Skeletal muscle tissue (tissue), 3 donors: ENCODE measurements at regions not wholly inside any gene's neighbourhood (a gene's known extent, or its start where the extent isn't known, plus 50 kb on each side); places are given as distances from the start of the nearest gene placed in this dataset.

ENCODE experiments used
- H3K27ac ChIP-seq: one replicate; pipeline ENCODE4 v1.7.0; 2013; ENCODE audit warnings: mild to moderate bottlenecking, low read depth, low read length, inconsistent platforms
- H3K27me3 ChIP-seq, 3 donors: one replicate each; pipeline ENCODE4 v1.7.0; 2013; ENCODE audit warnings: low read length in 3 of 3; ENCODE audit not compliant: control insufficient read depth in 3 of 3, insufficient read depth in 3 of 3
- H3K36me3 ChIP-seq, 3 donors: one replicate each; pipeline ENCODE4 v1.7.0; 2013; ENCODE audit warnings: low read length in 3 of 3; ENCODE audit not compliant: control insufficient read depth in 3 of 3, insufficient read depth in 3 of 3
- H3K4me1 ChIP-seq, 3 donors: one replicate each; pipeline ENCODE4 v1.7.0; 2013; ENCODE audit warnings: low read length in 3 of 3, mild to moderate bottlenecking in 3 of 3; ENCODE audit not compliant: control insufficient read depth in 3 of 3, insufficient read depth in 3 of 3
- H3K4me3 ChIP-seq, 3 donors: one replicate each; pipeline ENCODE4 v1.7.0; 2013; ENCODE audit warnings: low read length in 3 of 3
- H3K9ac ChIP-seq, 3 donors: one replicate each; pipeline ENCODE4 v1.7.0; 2013; ENCODE audit warnings: low read length in 3 of 3, mild to moderate bottlenecking in 3 of 3, moderate library complexity in 2 of 3, low read depth in 1 of 3
- H3K9me3 ChIP-seq, 3 donors: one replicate each; pipeline ENCODE4 v1.7.0; 2013; ENCODE audit warnings: low read length in 3 of 3; ENCODE audit not compliant: control insufficient read depth in 3 of 3
- donor health status: Osteomylitis.

GRCh38 chr3:99253963-99254355, 352.5 kb upstream of the DCBLD2 start:
- Histone ChIP-seq H3K4me3 (no peak overlapping the region), H3K27ac (no peak overlapping the region), H3K9ac (no peak overlapping the region), H3K27me3 (no peaks in the 10 kb centered on the region), H3K9me3 (no peaks in the 10 kb centered on the region), H3K36me3 (no peaks in the 10 kb centered on the region), H3K4me1 (no peaks in the 10 kb centered on the region)

GRCh38 chr3:99250821-99251355, 349.4 kb upstream of the DCBLD2 start:
- H3K4me3 ChIP-seq, result no peak overlapping the region
- H3K27me3 ChIP-seq, result no peaks in the 10 kb centered on the region
- H3K36me3 ChIP-seq, result no peaks in the 10 kb centered on the region
- H3K27ac ChIP-seq, result no peak overlapping the region
- H3K4me1 ChIP-seq, result no peaks in the 10 kb centered on the region
- H3K9ac ChIP-seq, result no peak overlapping the region
- H3K9me3 ChIP-seq, result no peaks in the 10 kb centered on the region

GRCh38 chr3:99250272-99250671, 348.8 kb upstream of the DCBLD2 start:
- Histone ChIP-seq H3K36me3 (no peaks in the 10 kb centered on the region), H3K9ac (no peak overlapping the region), H3K27ac (no peak overlapping the region), H3K9me3 (no peaks in the 10 kb centered on the region), H3K4me1 (no peaks in the 10 kb centered on the region), H3K27me3 (no peaks in the 10 kb centered on the region), H3K4me3 (no peak overlapping the region)

- no peaks in the 10 kb centered on the region for H3K36me3 ChIP-seq
- H3K9me3 ChIP-seq, result no peaks in the 10 kb centered on the region
- H3K9ac ChIP-seq, result no peak overlapping the region
- H3K27ac ChIP-seq, result no peak overlapping the region
- H3K4me3 ChIP-seq, result no peak overlapping the region
- H3K27me3 ChIP-seq, result no peaks in the 10 kb centered on the region
- H3K4me1 ChIP-seq, result no peaks in the 10 kb centered on the region
Observed at GRCh38 chr3:99249627-99250026, 348.1 kb upstream of the DCBLD2 start.

GRCh38 chr3:99248913-99249312, 347.4 kb upstream of the DCBLD2 start:
- Histone ChIP-seq H3K4me3 (no peak overlapping the region), H3K4me1 (no peaks in the 10 kb centered on the region), H3K9ac (no peak overlapping the region), H3K36me3 (no peaks in the 10 kb centered on the region), H3K27me3 (no peaks in the 10 kb centered on the region), H3K9me3 (no peaks in the 10 kb centered on the region), H3K27ac (no peak overlapping the region)

GRCh38 chr3:99248130-99248529, 346.6 kb upstream of the DCBLD2 start:
- no peaks in the 10 kb centered on the region for H3K4me1 ChIP-seq

GRCh38 chr3:99246010-99246654, 344.6 kb upstream of the DCBLD2 start:
- H3K27ac ChIP-seq, result no peak overlapping the region
- H3K9ac ChIP-seq, result no peak overlapping the region
- H3K4me1 ChIP-seq, result no peaks in the 10 kb centered on the region
- H3K9me3 ChIP-seq, result no peaks in the 10 kb centered on the region
- no peaks in the 10 kb centered on the region for H3K27me3 ChIP-seq
- no peak overlapping the region for H3K4me3 ChIP-seq
- no peaks in the 10 kb centered on the region for H3K36me3 ChIP-seq

More at GRCh38 chr3:99248130-99248529, 346.6 kb upstream of the DCBLD2 start:
- Histone ChIP-seq H3K27ac (no peak overlapping the region), H3K9me3 (no peaks in the 10 kb centered on the region), H3K9ac (no peak overlapping the region), H3K36me3 (no peaks in the 10 kb centered on the region), H3K27me3 (no peaks in the 10 kb centered on the region), H3K4me3 (no peak overlapping the region)

GRCh38 chr3:99242271-99242670, 340.8 kb upstream of the DCBLD2 start:
- H3K27me3 ChIP-seq, result no peaks in the 10 kb centered on the region
- no peaks in the 10 kb centered on the region for H3K4me1 ChIP-seq
- H3K4me3 ChIP-seq, result no peak overlapping the region
- H3K9me3 ChIP-seq, result no peaks in the 10 kb centered on the region
- H3K9ac ChIP-seq, result no peak overlapping the region
- no peak overlapping the region for H3K27ac ChIP-seq
- H3K36me3 ChIP-seq, result no peaks in the 10 kb centered on the region

GRCh38 chr3:99240700-99241099, 339.2 kb upstream of the DCBLD2 start:
- Histone ChIP-seq H3K27me3 (no peaks in the 10 kb centered on the region), H3K4me1 (no peaks in the 10 kb centered on the region), H3K4me3 (no peak overlapping the region), H3K9ac (no peak overlapping the region), H3K27ac (no peak overlapping the region), H3K9me3 (no peaks in the 10 kb centered on the region), H3K36me3 (no peaks in the 10 kb centered on the region)

GRCh38 chr3:99236576-99236975, 335.1 kb upstream of the DCBLD2 start:
- Histone ChIP-seq H3K9ac (no peak overlapping the region), H3K9me3 (no peaks in the 10 kb centered on the region), H3K27me3 (no peaks in the 10 kb centered on the region), H3K4me1 (no peaks in the 10 kb centered on the region), H3K4me3 (no peak overlapping the region), H3K36me3 (no peaks in the 10 kb centered on the region), H3K27ac (no peak overlapping the region)
